AG09319 (cell line): ENCODE measurements at regions not wholly inside any gene's neighbourhood (a gene's known extent, or its start where the extent isn't known, plus 50 kb on each side); places are given as distances from the start of the nearest gene placed in this dataset.

Experiments
- DNase-seq: peaks from one replicate; pipeline ENCODE4 v3.0.0-alpha.2; 2010; ENCODE audit warnings: low read depth; ENCODE audit errors: extremely low read depth
- TF ChIP-seq, protein P1 (sequence below): IDR thresholded peaks from 2 replicates; pipeline ENCODE4 v1.5.1; 2011; ENCODE audit warnings: low read depth, mild to moderate bottlenecking, inconsistent platforms, low read length, moderate library complexity

DNA sequence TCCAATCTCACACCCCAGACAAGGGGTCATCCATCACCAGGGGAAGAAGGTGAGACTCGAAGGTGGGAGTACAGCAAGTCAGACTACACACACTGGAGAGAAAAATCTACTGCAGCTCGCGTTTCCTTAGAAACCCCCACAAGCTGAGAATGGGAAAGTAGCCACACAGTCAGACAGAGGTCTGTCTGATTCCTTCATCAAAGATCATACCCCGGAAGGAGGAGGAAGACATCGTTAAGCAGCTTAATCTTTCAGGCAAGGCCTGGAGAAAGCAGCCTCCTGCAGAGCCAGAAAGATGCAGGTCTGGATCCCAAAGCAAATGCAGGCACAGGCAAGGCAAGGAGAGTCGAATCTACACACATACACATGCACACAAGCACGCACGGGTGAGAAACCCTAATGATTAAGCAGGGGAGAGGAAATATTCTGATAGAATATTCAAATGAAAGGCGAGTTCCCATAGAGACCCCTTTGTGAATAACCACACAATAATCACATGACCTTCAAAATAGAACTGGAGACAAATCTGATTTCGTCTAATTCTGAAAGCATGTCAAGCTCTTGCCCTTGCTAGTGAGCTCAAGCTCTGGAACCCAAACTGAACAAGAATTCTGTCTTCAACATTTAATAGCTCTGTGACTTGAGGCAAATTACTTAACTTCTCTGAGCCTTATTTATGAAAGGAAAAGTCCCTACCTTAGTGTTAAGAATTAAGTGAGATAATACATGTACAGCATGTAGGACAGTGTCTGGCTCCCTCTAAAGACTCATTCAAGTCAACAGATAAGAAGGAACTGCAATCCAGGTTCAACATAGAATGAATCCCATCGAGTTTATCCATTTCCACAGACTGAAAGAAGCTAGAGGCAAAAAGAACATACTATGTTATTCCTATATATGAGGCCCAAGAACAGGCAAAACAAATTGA, 387.8 kb downstream of the OMA1 start:
- TF ChIP-seq, protein P1, sequence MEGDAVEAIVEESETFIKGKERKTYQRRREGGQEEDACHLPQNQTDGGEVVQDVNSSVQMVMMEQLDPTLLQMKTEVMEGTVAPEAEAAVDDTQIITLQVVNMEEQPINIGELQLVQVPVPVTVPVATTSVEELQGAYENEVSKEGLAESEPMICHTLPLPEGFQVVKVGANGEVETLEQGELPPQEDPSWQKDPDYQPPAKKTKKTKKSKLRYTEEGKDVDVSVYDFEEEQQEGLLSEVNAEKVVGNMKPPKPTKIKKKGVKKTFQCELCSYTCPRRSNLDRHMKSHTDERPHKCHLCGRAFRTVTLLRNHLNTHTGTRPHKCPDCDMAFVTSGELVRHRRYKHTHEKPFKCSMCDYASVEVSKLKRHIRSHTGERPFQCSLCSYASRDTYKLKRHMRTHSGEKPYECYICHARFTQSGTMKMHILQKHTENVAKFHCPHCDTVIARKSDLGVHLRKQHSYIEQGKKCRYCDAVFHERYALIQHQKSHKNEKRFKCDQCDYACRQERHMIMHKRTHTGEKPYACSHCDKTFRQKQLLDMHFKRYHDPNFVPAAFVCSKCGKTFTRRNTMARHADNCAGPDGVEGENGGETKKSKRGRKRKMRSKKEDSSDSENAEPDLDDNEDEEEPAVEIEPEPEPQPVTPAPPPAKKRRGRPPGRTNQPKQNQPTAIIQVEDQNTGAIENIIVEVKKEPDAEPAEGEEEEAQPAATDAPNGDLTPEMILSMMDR = no peak
- DNase-seq = no peak

DNA sequence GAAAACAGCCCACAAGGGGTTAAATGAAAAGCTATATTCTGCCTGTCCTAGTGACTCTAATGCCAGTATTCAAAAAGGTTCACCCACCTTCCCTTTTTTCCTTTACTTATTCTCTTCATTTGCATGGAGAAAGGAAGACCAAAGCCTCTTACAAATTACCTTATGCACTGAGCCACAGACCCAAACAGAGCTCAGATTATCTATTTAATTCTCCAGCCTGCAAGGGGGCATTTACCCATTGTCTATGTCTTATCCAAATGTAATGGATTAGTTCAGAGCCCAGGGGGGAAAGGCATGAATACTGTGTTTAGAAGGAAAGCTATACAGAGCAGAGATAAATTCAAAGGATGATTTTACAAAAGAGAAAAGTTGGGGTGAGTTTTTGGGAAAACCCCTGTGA, 388.5 kb downstream of the OMA1 start:
- no peak for DNase-seq

DNA sequence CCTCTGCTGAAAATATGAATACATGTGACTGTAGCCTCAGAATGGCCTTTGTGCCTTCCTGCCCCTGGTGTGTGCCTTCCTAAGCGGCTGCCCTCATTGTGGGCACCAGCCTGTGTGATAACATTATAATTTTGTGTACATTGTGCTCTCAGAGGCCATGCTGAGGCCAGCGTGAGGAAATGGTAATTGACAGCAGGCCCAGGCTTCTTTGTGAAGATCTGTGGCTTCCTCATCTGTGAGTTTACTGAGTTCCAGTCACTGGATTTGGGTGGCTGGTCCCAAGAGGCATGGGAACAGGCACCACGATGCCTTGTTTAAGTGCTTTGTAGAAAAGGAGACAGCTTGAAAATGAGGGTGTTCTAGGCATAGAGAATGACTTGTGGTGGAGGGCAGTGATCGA, 389.3 kb downstream of the OMA1 start:
- no peak for DNase-seq

More for the DNA sequence above, 388.5 kb downstream of the OMA1 start:
- TF ChIP-seq, protein P1 = no peak

DNA sequence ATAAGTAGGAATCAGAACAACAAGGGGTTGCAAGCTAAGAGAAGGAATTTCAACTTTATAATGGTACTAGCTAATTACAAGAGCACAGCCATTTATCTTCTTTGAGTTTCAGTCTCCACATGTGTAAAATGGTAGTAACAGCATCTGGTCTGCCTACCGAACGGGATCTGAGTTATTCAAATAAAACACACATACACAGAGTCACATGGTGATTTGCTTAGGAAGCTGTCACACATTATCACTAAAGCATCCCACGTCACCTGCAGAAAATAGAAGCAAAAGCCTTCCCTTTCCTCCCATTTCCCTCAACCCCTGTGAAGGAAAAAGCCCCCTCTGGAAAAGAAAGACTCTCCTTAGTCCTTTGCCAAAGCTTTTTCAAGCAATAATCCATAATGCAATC, 389.7 kb downstream of the OMA1 start:
- TF ChIP-seq, protein P1 = no peak
- DNase-seq = no peak

More for the DNA sequence above, 389.3 kb downstream of the OMA1 start:
- TF ChIP-seq, protein P1 = no peak

DNA sequence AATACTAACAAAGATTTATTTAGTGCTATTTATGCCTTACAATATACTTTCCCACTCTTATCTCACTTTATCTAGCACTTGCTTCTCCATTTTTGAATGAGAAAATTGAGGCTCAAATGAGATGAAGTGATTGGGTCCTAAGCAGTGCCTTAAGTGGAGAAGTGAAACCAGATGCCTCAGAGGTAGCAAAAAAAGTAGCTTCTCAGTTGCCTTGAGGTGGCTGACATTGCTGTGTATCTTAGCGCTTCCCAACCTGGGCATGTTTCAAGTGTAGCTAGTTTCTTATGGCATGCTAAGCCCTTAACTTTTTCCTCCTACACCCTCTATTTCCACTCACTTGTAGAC, 390.4 kb downstream of the OMA1 start:
- TF ChIP-seq, protein P1 = no peak
- no peak for DNase-seq

DNA sequence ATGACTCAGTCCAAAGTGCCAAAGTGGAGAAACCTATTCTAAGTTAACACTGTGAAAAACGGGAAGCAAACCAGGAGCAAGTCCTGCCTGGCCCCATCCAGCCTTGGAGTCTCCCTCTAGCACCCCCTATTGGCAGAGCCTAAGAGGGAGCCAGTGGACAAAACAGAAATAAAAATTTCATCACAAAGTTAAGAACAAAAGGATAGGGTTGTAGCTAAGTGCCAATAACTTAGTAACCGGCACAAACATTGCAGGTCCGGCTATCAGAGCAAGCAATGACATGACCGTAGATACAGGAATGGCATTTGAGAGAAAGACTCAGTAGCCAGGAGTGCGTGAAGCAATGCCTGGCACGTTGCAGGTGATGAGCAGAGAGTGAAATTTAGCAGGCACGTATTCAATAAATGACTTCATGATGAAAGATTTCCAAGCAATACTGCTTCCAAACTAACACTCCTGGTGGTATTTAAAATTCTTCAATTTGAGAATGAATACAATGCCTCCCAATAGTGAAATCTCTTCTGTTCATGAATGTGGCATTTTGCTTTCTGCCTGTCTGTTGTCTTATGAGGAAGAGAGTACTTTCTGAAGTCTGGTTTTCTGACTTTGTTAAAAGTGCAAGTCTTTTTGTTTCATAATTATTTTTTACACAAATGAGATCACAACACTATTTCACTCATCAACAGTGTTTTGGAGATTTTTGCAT, 391.0 kb downstream of the OMA1 start:
- DNase-seq = no peak
- TF ChIP-seq, protein P1 = peak; percentile 26

DNA sequence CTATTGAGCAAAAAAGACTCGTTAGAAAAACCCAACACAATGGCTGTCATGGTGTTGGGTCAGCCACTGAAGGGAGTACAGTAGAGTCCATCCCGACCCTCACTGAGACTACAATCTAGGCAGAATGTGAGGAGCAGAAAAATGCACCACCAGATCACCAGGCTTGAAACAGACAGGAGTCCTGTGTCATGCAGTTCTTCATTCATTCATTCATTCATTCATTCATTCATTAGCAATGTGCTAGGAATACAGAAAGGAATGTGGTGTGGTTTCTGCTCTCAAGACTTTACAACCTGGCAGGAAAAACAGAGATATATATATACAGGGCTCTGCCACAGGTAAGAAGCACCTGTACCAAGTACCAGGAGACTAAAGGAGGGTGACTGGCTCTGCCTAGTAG, 392.3 kb downstream of the OMA1 start:
- no peak for DNase-seq
- TF ChIP-seq, protein P1 = no peak
